ENCODE measurements at regions not wholly inside any gene's neighbourhood (a gene's known extent, or its start where the extent isn't known, plus 50 kb on each side); places are given as distances from the start of the nearest gene placed in this dataset.

- Histone ChIP-seq H3K4me3 (ENCODE audit: insufficient read depth, low read length, poor library complexity, severe bottlenecking) (no peak overlapping the region), H3K9me2 (replicated peaks; ENCODE audit: insufficient read depth, low read length) (no peaks in the 10 kb centered on the region), H3K9ac (ENCODE audit: low read length) (no peak overlapping the region), H2AFZ (ENCODE audit: low read depth, low read length, severe bottlenecking) (no peak overlapping the region), H3K27ac (ENCODE audit: low read depth, low read length) (no peak overlapping the region), H3K9me3 (ENCODE audit: insufficient read depth, low read length) (no peaks in the 10 kb centered on the region), H3F3A (ENCODE audit: insufficient read depth) (no peaks in the 10 kb centered on the region), H3K36me3 (ENCODE audit: low read length) (no peaks in the 10 kb centered on the region), H3K27me3 (ENCODE audit: low read length) (no peaks in the 10 kb centered on the region), H3K79me2 (ENCODE audit: insufficient read depth, low read length) (no peaks in the 10 kb centered on the region), H4K20me1 (ENCODE audit: low read depth, low read length) (no peaks in the 10 kb centered on the region), H3K4me2 (ENCODE audit: low read depth, low read length, poor library complexity, severe bottlenecking) (no peak overlapping the region)
- TF ChIP-seq CTCF (IDR thresholded peaks at IDR 0.05; ENCODE audit: insufficient read depth, low read length, poor library complexity, severe bottlenecking) (no peak), EZH2phosphoT487 (conservative IDR thresholded peaks at IDR 0.05; ENCODE audit: low read length) (no peak)
These were observed 323.3 kb upstream of the RSPO3 start for GRCh38 chr6:126795161-126795560.

- Histone ChIP-seq H3K9me3 (ENCODE audit: insufficient read depth, low read length) (no peaks in the 10 kb centered on the region), H3K79me2 (ENCODE audit: insufficient read depth, low read length) (no peaks in the 10 kb centered on the region), H4K20me1 (ENCODE audit: low read depth, low read length) (no peaks in the 10 kb centered on the region), H3K27me3 (ENCODE audit: low read length) (no peaks in the 10 kb centered on the region), H2AFZ (ENCODE audit: low read depth, low read length, severe bottlenecking) (no peak overlapping the region), H3K27ac (ENCODE audit: low read depth, low read length) (no peak overlapping the region), H3K36me3 (ENCODE audit: low read length) (no peaks in the 10 kb centered on the region), H3K4me3 (ENCODE audit: insufficient read depth, low read length, poor library complexity, severe bottlenecking) (no peak overlapping the region), H3F3A (ENCODE audit: insufficient read depth) (no peaks in the 10 kb centered on the region), H3K9me2 (replicated peaks; ENCODE audit: insufficient read depth, low read length) (no peaks in the 10 kb centered on the region), H3K9ac (ENCODE audit: low read length) (no peak overlapping the region), H3K4me2 (ENCODE audit: low read depth, low read length, poor library complexity, severe bottlenecking) (no peak overlapping the region)
- no peak for TF ChIP-seq CTCF (IDR thresholded peaks at IDR 0.05; ENCODE audit: insufficient read depth, low read length, poor library complexity, severe bottlenecking)
- no peak for TF ChIP-seq EZH2phosphoT487 (conservative IDR thresholded peaks at IDR 0.05; ENCODE audit: low read length)
These were observed 320.5 kb upstream of the RSPO3 start for GRCh38 chr6:126797981-126798380.

GRCh38 chr6:126803769-126804168 is 314.7 kb upstream of the RSPO3 start:
- no peaks in the 10 kb centered on the region for H3K79me2 ChIP-seq (ENCODE audit: insufficient read depth, low read length)
- no peak overlapping the region for H3K4me2 ChIP-seq (ENCODE audit: low read depth, low read length, poor library complexity, severe bottlenecking)
- H3K4me3 ChIP-seq (ENCODE audit: insufficient read depth, low read length, poor library complexity, severe bottlenecking): no peak overlapping the region
- no peaks in the 10 kb centered on the region for H3K36me3 ChIP-seq (ENCODE audit: low read length)
- no peaks in the 10 kb centered on the region for H3K9me2 ChIP-seq (replicated peaks; ENCODE audit: insufficient read depth, low read length)
- H3K9ac ChIP-seq (ENCODE audit: low read length): no peak overlapping the region
- no peaks in the 10 kb centered on the region for H3K27me3 ChIP-seq (ENCODE audit: low read length)
- no peaks in the 10 kb centered on the region for H3F3A ChIP-seq (ENCODE audit: insufficient read depth)
- TF ChIP-seq EZH2phosphoT487 (conservative IDR thresholded peaks at IDR 0.05; ENCODE audit: low read length) (no peak), CTCF (IDR thresholded peaks at IDR 0.05; ENCODE audit: insufficient read depth, low read length, poor library complexity, severe bottlenecking) (no peak)
- no peak overlapping the region for H3K27ac ChIP-seq (ENCODE audit: low read depth, low read length)
- H4K20me1 ChIP-seq (ENCODE audit: low read depth, low read length): no peaks in the 10 kb centered on the region
- no peak overlapping the region for H2AFZ ChIP-seq (ENCODE audit: low read depth, low read length, severe bottlenecking)
- H3K9me3 ChIP-seq (ENCODE audit: insufficient read depth, low read length): no peaks in the 10 kb centered on the region
